Esophagus muscularis mucosa (tissue), 4 donors: ENCODE measurements at regions not wholly inside any gene's neighbourhood (a gene's known extent, or its start where the extent isn't known, plus 50 kb on each side); places are given as distances from the start of the nearest gene placed in this dataset.
"Not testable (repeated sequence)": the region's sequence is repeated elsewhere in the genome, so short reads cannot be mapped to it uniquely, and the experiment has no call there.

ENCODE experiments used
- DNase-seq: peaks from one replicate; pipeline ENCODE4 v3.0.0-alpha.2; 2017; ENCODE audit errors: extremely low spot score
- H3K27ac ChIP-seq, 4 donors: fragments of 200-600 bp; sonication (generic); replicated peaks in 1 of 4; 1 replicate in 3 of 4; 2 replicates in 1 of 4; pipeline ENCODE4 v1.5.1; 2016 to 2019; ENCODE audit warnings: mild to moderate bottlenecking in 1 of 4
- H3K27me3 ChIP-seq, 4 donors: fragments of 200-600 bp; sonication (generic); one replicate each; pipeline versions ENCODE4 v1.5.1 to v1.6.0; 2016 to 2019
- H3K36me3 ChIP-seq, 4 donors: fragments of 200-600 bp; sonication (generic); one replicate each; pipeline ENCODE4 v1.5.1; 2016 to 2019
- H3K4me1 ChIP-seq, 4 donors: fragments of 200-600 bp; sonication (generic); one replicate each; pipeline ENCODE4 v1.5.1; 2016 to 2019
- H3K4me3 ChIP-seq, 4 donors: fragments of 200-600 bp; sonication (generic); 1 replicate in 2 of 4; 2 replicates in 2 of 4; pipeline ENCODE4 v1.5.1; 2016 to 2019; ENCODE audit warnings: mild to moderate bottlenecking in 4 of 4, moderate library complexity in 1 of 4
- H3K9me3 ChIP-seq, 4 donors: fragments of 200-600 bp; sonication (generic); 1 replicate in 3 of 4; 2 replicates in 1 of 4; pipeline ENCODE4 v1.5.1; 2016 to 2019
- EP300 ChIP-seq: sonication (generic); formaldehyde crosslinking; IDR thresholded peaks from one replicate; pipeline ENCODE4 v1.6.1; 2017; ENCODE audit warnings: antibody characterized with exemption
- POLR2A ChIP-seq: fragments of 450-650 bp; IDR thresholded peaks from one replicate; pipeline ENCODE4 v1.6.1; 2017; ENCODE audit warnings: antibody characterized with exemption, moderate library complexity, mild to moderate bottlenecking, low read depth
- POLR2AphosphoS5 ChIP-seq, 2 donors: sonication (generic); formaldehyde crosslinking; IDR thresholded peaks; one replicate each; pipeline ENCODE4 v1.6.1; 2017; ENCODE audit warnings: antibody characterized with exemption in 2 of 2
- WGBS: methylation state at CpG from one replicate; pipeline ENCODE4 v1.1.5; 2018; 5-methylcytosine and 5-hydroxymethylcytosine counted together
- intact Hi-C: fragments of 100-400 bp; cut with DNase I; formaldehyde crosslinking; loops from one replicate; pipeline ENCODE4 v1.15.1; 2023
- TF ChIP-seq, protein P1 (sequence below), 3 experiments: fragments of 200-600 bp in 2 of 3; fragments of 450-650 bp in 1 of 3; sonication (generic) in 2 of 3; IDR thresholded peaks; one replicate each; pipeline ENCODE4 v1.5.1; 2017 to 2019; ENCODE audit warnings: antibody characterized with exemption in 3 of 3, mild to moderate bottlenecking in 2 of 3, moderate library complexity in 1 of 3

DNA sequence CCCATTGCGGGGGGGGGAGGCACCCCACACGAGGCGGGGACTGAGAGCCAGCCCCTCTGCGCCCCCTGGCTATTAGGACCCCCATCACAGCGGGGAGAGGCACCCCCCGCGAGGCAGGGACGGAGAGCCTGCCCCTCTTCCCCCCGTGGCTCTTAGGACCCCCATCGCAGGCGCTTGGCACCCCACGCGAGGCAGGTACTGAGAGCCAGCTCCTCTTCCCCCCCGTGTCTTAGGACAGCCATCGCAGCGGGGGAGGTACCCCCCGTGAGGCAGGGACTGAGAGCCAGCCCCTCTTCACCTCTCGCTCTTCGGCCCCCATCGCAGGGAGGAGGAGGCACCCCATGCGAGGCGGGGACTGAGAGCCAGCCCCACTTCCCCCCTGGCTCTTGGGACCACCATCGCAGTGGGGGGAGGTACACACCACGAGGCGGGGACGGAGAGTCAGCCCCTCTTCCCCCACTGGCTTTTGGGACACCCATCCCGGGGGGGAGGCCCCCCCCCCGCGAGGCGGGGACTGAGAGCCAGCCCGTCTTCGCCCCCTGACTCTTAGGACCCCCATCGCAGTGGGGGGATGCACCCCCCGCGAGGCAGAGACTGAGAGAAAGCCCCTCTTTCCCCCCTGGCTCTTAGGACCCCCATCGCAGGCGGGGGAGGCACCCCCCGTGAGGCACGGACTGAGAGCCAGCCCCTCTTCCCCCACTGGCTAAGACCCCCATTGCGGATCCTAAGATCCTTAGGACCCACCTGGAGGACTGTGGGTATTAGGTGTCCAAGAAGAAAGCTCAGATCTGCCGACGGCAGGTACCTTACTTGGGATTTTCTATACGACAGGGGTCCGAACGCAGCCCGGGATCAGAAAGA lies 198.6 kb upstream of the PZP start:
- H3K27me3 ChIP-seq: peaks cover 0 to 7% (median 0%) of the 10 kb centered on the region in 4 donors
- TF ChIP-seq POLR2AphosphoS5 (IDR thresholded peaks at IDR 0.05): no peak
- TF ChIP-seq, protein P1, sequence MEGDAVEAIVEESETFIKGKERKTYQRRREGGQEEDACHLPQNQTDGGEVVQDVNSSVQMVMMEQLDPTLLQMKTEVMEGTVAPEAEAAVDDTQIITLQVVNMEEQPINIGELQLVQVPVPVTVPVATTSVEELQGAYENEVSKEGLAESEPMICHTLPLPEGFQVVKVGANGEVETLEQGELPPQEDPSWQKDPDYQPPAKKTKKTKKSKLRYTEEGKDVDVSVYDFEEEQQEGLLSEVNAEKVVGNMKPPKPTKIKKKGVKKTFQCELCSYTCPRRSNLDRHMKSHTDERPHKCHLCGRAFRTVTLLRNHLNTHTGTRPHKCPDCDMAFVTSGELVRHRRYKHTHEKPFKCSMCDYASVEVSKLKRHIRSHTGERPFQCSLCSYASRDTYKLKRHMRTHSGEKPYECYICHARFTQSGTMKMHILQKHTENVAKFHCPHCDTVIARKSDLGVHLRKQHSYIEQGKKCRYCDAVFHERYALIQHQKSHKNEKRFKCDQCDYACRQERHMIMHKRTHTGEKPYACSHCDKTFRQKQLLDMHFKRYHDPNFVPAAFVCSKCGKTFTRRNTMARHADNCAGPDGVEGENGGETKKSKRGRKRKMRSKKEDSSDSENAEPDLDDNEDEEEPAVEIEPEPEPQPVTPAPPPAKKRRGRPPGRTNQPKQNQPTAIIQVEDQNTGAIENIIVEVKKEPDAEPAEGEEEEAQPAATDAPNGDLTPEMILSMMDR (IDR thresholded peaks at IDR 0.05): no peak
- no peak for TF ChIP-seq POLR2A
- no peak for TF ChIP-seq EP300
- H3K4me1 ChIP-seq: no peaks in the 10 kb centered on the region
- no peaks in the 10 kb centered on the region for H3K9me3 ChIP-seq
- DNase-seq: no peak
- peak overlapping the region in 2 of 4 donors; percentile 13 to 28 for H3K27ac ChIP-seq
- H3K36me3 ChIP-seq: no peaks in the 10 kb centered on the region
- intact Hi-C loops: no loop called here
- H3K4me3 ChIP-seq: peak overlapping the region; percentile 33 to 51 (median 40)
- 86% methylated on average over 11 of the region's 46 CpGs for WGBS

DNA sequence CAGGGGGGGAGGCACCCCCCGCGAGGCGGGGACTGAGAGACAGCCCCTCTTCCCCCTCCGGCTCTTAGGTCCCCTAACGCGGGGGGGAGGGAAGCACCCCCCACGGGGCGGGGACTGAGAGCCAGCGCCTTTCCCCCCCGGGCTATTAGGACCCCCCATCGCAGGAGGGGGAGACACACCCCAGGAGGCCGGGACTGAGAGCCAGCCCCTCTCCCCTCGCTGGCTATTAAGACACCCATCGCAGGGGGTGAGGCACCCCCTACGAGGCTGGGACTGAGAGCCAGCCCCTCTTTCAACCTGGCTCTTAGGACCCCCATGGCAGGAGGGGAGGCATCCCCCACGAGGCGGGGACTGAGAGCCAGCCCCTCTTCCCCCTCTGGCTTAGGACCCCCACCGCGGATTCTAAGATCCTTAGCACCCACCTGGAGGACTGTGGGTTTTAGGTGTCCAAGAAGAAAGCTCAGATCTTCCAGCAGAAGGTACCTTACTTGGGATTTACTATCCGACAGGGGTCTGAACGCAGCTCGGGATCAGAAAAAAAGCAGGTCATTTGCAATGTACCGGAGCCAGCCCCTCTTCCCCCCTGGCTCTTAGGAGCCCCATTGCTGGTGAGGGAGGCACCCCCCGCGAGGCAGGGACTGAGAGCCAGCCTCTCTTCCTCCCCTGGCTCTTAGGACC lies 197.8 kb upstream of the PZP start:
- H3K4me3 ChIP-seq: peak overlapping the region; percentile 33 to 51 (median 40)
- no peak for DNase-seq
- peaks cover 0 to 7% (median 0%) of the 10 kb centered on the region in 4 donors for H3K27me3 ChIP-seq
- no peak overlapping the region for H3K27ac ChIP-seq
- intact Hi-C loops: no loop called here
- 81% methylated on average over 6 of the region's 25 CpGs for WGBS
- H3K4me1 ChIP-seq: no peaks in the 10 kb centered on the region
- no peaks in the 10 kb centered on the region for H3K9me3 ChIP-seq
- H3K36me3 ChIP-seq: no peaks in the 10 kb centered on the region
- no peak for TF ChIP-seq POLR2A
- TF ChIP-seq POLR2AphosphoS5 (IDR thresholded peaks at IDR 0.05): no peak
- TF ChIP-seq EP300: no peak
- TF ChIP-seq, protein P1 (IDR thresholded peaks at IDR 0.05): no peak

DNA sequence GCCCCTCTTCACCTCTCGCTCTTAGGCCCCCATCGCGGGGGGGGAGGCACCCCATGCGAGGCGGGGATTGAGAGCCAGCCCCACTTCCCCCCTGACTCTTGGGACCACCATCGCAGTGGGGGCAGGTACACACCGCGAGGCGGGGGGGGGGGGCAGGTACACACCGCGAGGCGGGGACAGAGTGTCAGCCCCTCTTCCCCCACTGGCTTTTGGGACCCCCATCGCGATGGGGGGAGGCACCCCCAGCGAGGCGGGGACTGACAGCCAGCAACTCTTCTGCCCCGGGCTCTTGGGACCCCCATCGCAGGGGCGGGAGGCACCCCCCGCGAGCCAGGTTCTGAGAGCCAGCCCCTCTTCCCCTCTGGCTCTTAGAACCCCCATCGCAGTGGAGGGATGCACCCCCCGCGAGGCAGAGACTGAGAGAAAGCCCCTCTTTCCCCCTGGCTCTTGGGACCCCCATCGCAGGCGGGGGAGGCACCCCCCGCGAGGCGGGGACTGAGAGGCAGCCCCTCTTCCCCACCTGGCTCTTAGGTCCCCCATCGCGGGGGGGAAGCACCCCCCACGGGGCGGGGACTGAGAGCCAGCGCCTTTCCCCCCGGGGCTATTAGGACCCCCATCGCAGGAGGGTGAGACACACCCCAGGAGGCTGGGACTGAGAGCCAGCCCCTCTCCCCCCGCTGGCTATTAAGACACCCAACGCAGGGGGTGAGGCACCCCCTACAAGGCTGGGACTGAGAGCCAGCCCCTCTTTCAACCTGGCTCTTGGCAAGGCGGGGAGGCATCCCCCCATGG lies 196.5 kb upstream of the PZP start:
- H3K27me3 ChIP-seq: peaks cover 0 to 7% (median 0%) of the 10 kb centered on the region in 4 donors
- intact Hi-C loops: no loop called here
- TF ChIP-seq POLR2A: no peak
- TF ChIP-seq, protein P1 (IDR thresholded peaks at IDR 0.05): no peak
- TF ChIP-seq EP300: no peak
- no peak for TF ChIP-seq POLR2AphosphoS5 (IDR thresholded peaks at IDR 0.05)
- H3K4me1 ChIP-seq: no peaks in the 10 kb centered on the region
- peak; percentile 80 for DNase-seq
- no peak overlapping the region for H3K27ac ChIP-seq
- 98% methylated on average over 10 of the region's 39 CpGs for WGBS
- no peaks in the 10 kb centered on the region for H3K36me3 ChIP-seq
- no peaks in the 10 kb centered on the region for H3K9me3 ChIP-seq
- no peak overlapping the region for H3K4me3 ChIP-seq

DNA sequence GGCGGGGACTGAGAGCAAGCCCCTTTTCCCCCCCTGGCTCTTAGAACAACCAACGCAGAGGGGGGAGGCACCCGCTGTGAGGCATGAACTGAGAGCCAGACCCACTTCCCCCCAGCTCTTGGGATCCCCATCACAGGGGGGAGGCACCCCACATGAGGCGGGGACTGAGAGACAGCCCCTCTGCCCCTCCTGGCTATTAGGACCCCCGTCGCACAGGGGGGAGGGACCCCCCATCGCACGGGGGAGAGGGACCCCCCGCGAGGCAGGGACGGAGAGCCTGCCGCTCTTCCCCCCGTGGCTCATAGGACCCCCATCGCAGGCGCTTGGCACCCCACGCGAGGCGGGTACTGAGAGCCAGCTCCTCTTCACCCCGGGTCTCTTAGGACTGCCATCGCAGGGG lies 195.8 kb upstream of the PZP start:
- no peaks in the 10 kb centered on the region for H3K36me3 ChIP-seq
- H3K27ac ChIP-seq: no peak overlapping the region
- intact Hi-C loops: no loop called here
- H3K9me3 ChIP-seq: no peaks in the 10 kb centered on the region
- 72% methylated on average over 10 of the region's 20 CpGs for WGBS
- peaks cover 0 to 7% (median 0%) of the 10 kb centered on the region in 4 donors for H3K27me3 ChIP-seq
- H3K4me3 ChIP-seq: no peak overlapping the region
- no peaks in the 10 kb centered on the region for H3K4me1 ChIP-seq
- TF ChIP-seq, protein P1 (IDR thresholded peaks at IDR 0.05): no peak
- TF ChIP-seq POLR2AphosphoS5 (IDR thresholded peaks at IDR 0.05) (no peak), EP300 (no peak), POLR2A (no peak)
- no peak for DNase-seq

DNA sequence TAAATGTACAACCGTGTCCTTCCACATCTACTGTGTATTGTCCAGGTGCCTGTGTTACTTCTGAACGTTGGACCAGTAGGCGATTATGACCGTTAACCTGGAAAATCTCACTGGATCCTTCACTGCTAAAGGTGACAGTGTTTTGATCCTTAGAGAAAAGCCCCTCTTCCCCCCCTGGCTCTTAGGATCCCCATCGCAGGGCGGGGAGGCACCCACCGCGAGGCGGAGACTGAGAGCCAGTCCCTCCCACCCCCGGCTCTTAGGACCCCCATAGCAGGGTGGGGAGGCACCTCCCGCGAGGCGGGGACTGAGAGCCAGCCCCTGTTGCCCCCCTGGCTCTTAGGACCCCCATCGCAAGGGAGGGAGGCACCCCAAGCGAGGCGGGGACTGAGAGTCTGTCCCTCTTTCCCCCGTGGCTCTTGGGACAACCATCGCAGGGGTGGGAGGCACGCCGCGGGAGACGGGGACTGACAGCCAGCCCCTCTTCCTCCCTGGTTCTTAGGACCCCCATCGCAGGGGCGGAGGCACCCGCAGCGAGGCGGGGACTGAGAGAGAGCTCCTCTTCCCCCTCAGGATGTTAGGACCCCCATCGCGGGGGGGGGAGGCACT lies 194.3 kb upstream of the PZP start:
- H3K4me3 ChIP-seq, H3K27me3 ChIP-seq, H3K27ac ChIP-seq, intact Hi-C loops, H3K36me3 ChIP-seq, H3K9me3 ChIP-seq, H3K4me1 ChIP-seq, DNase-seq: not testable (repeated sequence)
- 88% methylated on average over 10 of the region's 29 CpGs for WGBS

DNA sequence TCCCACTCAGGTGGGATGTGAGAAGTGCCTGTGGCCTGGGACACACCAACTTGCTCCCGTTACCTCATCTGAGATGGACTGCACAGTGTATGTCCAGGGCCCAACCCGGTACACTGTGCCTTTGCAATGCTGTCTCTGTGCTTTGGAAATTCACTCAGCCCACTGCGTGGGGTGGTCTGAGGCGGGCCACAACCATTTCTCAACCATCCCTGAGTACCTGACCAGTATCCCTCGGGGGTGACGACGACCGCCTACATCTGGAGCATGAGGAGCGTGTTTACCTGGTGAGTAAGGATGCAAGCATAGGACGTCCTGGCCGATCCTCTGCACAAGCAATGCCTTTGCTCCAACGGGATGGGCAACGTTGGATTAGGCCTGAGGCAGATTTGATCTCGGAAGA lies 188.2 kb upstream of the PZP start:
- H3K4me3 ChIP-seq, H3K36me3 ChIP-seq, H3K4me1 ChIP-seq, H3K27me3 ChIP-seq, intact Hi-C loops, H3K27ac ChIP-seq, H3K9me3 ChIP-seq: not testable (repeated sequence)
- DNase-seq: peak; percentile 64
- WGBS: 98% methylated on average over 14 of the region's 14 CpGs

DNA sequence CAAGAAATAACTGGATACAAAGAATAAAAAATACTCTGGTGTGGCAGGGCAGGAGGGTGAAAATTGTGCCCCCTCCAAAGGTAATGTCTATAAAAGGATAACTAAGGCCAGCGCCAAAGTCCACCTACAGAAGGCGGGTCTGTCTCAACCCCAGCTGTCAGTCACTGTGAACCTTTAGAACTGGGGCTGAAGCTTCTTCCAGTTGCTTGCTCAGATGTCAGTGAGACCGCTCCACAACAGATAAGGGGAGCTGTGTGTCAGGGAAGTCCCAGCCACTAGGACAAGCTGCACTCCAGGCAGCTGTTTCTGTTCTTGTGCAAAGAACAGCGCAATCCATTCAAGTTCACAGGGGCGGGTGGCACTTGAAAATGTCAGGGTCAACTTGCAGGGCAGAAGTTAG lies 187.0 kb upstream of the PZP start:
- H3K9me3 ChIP-seq, intact Hi-C loops, H3K4me1 ChIP-seq, H3K27ac ChIP-seq, H3K4me3 ChIP-seq, H3K36me3 ChIP-seq, DNase-seq, H3K27me3 ChIP-seq: not testable (repeated sequence)
- no CpG with 5 or more reads among the region's 5 CpGs for WGBS
